ENCODE measurements at regions not wholly inside any gene's neighbourhood (a gene's known extent, or its start where the extent isn't known, plus 50 kb on each side); places are given as distances from the start of the nearest gene placed in this dataset.

DNA sequence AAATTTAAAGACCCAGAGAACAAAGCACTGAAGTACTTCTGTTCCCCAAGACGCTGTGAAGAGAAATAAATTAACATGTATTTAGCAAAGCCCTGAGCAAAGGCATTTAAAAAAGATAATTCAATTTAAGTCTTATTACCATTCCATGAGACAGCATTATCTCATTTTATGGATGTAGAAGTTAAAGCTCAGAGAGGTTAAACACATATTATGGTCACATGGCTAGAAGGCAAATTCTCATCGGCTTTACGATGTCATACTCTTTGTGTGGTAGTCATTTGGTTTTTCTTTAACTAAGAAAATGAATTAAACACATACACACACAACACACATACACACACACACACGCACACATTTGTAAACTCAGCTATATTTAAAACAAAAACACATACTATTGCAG lies 262.7 kb downstream of the HS3ST1 start:
- Histone ChIP-seq H3K79me1 (ENCODE audit: low read depth, low read length) (no peaks in the 10 kb centered on the region), H3K4me1 (replicated peaks in 1 of 4; ENCODE audit: control insufficient read depth in 3 of 4, insufficient read depth in 4 of 4, low read length in 3 of 4) (no peaks in the 10 kb centered on the region), H4K5ac (ENCODE audit: insufficient read length, low read depth, low read length) (no peak overlapping the region), H3K4me2 (ENCODE audit: insufficient read depth in 1 of 2, low read depth in 2 of 2, low read length in 2 of 2) (no peak overlapping the region), H2BK20ac (ENCODE audit: low read length) (no peak overlapping the region), H3K27me3 (replicated peaks in 1 of 4; ENCODE audit: control insufficient read depth in 3 of 4, extremely low read depth in 1 of 4, insufficient read depth in 3 of 4, low read length in 3 of 4) (no peaks in the 10 kb centered on the region), H3K23me2 (ENCODE audit: low read depth, low read length) (no peaks in the 10 kb centered on the region), H3K4ac (replicated peaks; ENCODE audit: insufficient read length, low read depth, low read length) (no peak overlapping the region), H3K23ac (ENCODE audit: insufficient read length) (no peak overlapping the region), H3K56ac (replicated peaks; ENCODE audit: insufficient read length, low read depth, low read length) (no peak overlapping the region), H2BK15ac (ENCODE audit: low read length) (no peak overlapping the region), H2BK5ac (ENCODE audit: low read depth, low read length) (no peak overlapping the region), H2AFZ (ENCODE audit: low read length) (no peak overlapping the region), H2BK12ac (ENCODE audit: low read depth, low read length) (no peak overlapping the region), H4K91ac (replicated peaks; ENCODE audit: insufficient read length, low read length) (no peak overlapping the region), H2BK120ac (replicated peaks; ENCODE audit: low read depth, low read length) (no peak overlapping the region), H3K9me3 (ENCODE audit: insufficient read depth in 2 of 2, low read depth in 1 of 2, low read length in 1 of 2) (no peaks in the 10 kb centered on the region), H3K18ac (ENCODE audit: extremely low read depth, low read length) (no peak overlapping the region), H4K20me1 (replicated peaks in 1 of 2; ENCODE audit: control insufficient read depth in 1 of 2, insufficient read depth in 2 of 2, low read length in 2 of 2) (no peaks in the 10 kb centered on the region), H3K36me3 (ENCODE audit: control insufficient read depth in 2 of 4, insufficient read depth in 4 of 4, low read length in 3 of 4) (no peaks in the 10 kb centered on the region), H3K9ac (replicated peaks in 1 of 4; ENCODE audit: extremely low read depth in 1 of 4, low read depth in 3 of 4, low read length in 3 of 4) (no peak overlapping the region), H3K4me3 (ENCODE audit: extremely low read depth in 1 of 4, insufficient read depth in 2 of 4, low read depth in 3 of 4, low read length in 4 of 4) (no peak overlapping the region), H2AK5ac (ENCODE audit: low read depth, low read length) (no peak overlapping the region), H4K8ac (ENCODE audit: extremely low read depth, insufficient read depth, low read length) (no peak overlapping the region), H3K27ac (ENCODE audit: low read depth, low read length) (no peak overlapping the region), H3K14ac (ENCODE audit: insufficient read length) (no peak overlapping the region), H3K79me2 (ENCODE audit: control insufficient read depth in 1 of 2, insufficient read depth in 2 of 2, low read length in 2 of 2) (no peaks in the 10 kb centered on the region)
- TF ChIP-seq EGR1 (IDR thresholded peaks at IDR 0.05; ENCODE audit: borderline replicate concordance, low read depth, low read length) (no peak), POU5F1 (IDR thresholded peaks at IDR 0.05; ENCODE audit: low read depth, low read length) (no peak), HDAC6 (IDR thresholded peaks at IDR 0.05; ENCODE audit: low read depth, low read length) (no peak), KDM5A (IDR thresholded peaks at IDR 0.05; ENCODE audit: low read length) (no peak), SUZ12 (IDR thresholded peaks at IDR 0.05; ENCODE audit: low read length) (no peak), SIN3A (conservative IDR thresholded peaks at IDR 0.05 in 1 of 2, IDR thresholded peaks at IDR 0.05 in 1 of 2; ENCODE audit: low read depth in 1 of 2, low read length in 2 of 2) (no peak)
- TF ChIP-seq, protein P1, sequence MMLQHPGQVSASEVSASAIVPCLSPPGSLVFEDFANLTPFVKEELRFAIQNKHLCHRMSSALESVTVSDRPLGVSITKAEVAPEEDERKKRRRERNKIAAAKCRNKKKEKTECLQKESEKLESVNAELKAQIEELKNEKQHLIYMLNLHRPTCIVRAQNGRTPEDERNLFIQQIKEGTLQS (IDR thresholded peaks at IDR 0.05; ENCODE audit: insufficient read depth, low read depth, low read length): no peak
- ChIA-PET POLR2A (ENCODE audit: partially characterized antibody) (no interaction called here), CTCF (ENCODE audit: partially characterized antibody) (interaction anchor here (1.3 to 1.4 kb wide), 2 partner anchors 9 to 258 kb away, joined by 3 to 4 read pairs; no protein-coding TSS in a partner anchor)
- 95% methylated on average over 4 of the region's 4 CpGs; no CpG with 5 or more reads in 1 of the 2 experiments for WGBS, 2 experiments (ENCODE audit: extremely low coverage in 1 of 2, insufficient coverage in 1 of 2, insufficient read length in 1 of 2, insufficient replicate concordance in 2 of 2, low coverage in 1 of 2, low lambda C conversion rate in 2 of 2, missing lambda C conversion rate in 1 of 2)
- FAIRE-seq: no peak
- DNase-seq (ENCODE audit: low read depth in 1 of 2, low spot score in 2 of 2): no peak

Data from H1 (cell line).